ENCODE measurements at regions not wholly inside any gene's neighbourhood (a gene's known extent, or its start where the extent isn't known, plus 50 kb on each side); places are given as distances from the start of the nearest gene placed in this dataset.

DNA sequence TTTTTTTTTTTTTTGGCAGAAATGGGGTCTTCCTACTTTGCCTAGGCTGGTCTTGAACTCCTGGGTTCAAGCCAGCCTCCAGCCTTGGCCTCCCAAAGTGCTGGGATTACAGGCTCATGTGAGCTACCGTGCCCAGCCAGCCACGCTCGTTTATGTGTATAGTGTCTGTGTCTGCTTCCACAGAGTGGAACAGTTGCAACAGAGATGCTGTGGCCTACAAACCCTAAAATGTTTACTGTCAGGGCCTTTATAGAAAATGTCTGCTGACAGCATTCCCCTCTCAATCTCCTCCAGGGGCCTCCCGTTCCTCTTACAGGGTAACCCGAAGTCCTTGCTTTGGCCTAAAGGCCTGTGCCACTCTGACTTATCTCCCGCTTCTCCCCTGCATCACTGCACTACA is 87.6 kb upstream of the LEP start:
- TF ChIP-seq, protein P1, sequence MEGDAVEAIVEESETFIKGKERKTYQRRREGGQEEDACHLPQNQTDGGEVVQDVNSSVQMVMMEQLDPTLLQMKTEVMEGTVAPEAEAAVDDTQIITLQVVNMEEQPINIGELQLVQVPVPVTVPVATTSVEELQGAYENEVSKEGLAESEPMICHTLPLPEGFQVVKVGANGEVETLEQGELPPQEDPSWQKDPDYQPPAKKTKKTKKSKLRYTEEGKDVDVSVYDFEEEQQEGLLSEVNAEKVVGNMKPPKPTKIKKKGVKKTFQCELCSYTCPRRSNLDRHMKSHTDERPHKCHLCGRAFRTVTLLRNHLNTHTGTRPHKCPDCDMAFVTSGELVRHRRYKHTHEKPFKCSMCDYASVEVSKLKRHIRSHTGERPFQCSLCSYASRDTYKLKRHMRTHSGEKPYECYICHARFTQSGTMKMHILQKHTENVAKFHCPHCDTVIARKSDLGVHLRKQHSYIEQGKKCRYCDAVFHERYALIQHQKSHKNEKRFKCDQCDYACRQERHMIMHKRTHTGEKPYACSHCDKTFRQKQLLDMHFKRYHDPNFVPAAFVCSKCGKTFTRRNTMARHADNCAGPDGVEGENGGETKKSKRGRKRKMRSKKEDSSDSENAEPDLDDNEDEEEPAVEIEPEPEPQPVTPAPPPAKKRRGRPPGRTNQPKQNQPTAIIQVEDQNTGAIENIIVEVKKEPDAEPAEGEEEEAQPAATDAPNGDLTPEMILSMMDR (IDR thresholded peaks at IDR 0.05): no peak
- no peak for TF ChIP-seq EP300 (IDR thresholded peaks at IDR 0.05)
- TF ChIP-seq POLR2A (IDR thresholded peaks at IDR 0.05): no peak
- TF ChIP-seq POLR2AphosphoS5 (IDR thresholded peaks at IDR 0.05): no peak
